WTC11 (cell line): ENCODE measurements at regions not wholly inside any gene's neighbourhood (a gene's known extent, or its start where the extent isn't known, plus 50 kb on each side); places are given as distances from the start of the nearest gene placed in this dataset.

Experiments
- ATAC-seq: fragments of 200-7000 bp; cut with Tn5 transposase; 2 replicates; pipeline ENCODE4 v1.10.0; 2021; ENCODE audit warnings: mild to moderate bottlenecking, moderate library complexity
- CTCF ChIA-PET: fragments of 300-600 bp; sonication (Branson Sonifier 250); formaldehyde crosslinking; loops from one replicate; lab custom pipeline; 2021; ENCODE audit warnings: antibody characterized with exemption; lab: Charles Lee
- POLR2A ChIA-PET: fragments of 350-600 bp; sonication (Branson Sonifier 250); formaldehyde crosslinking; loops from one replicate; lab custom pipeline; 2021; ENCODE audit warnings: antibody characterized with exemption; lab: Charles Lee
- DNase-seq: peaks from one replicate; pipeline ENCODE4 v3.0.0; 2021; ENCODE audit warnings: low spot score
- H3K27ac Mint-ChIP-seq: 2 replicates; pipeline ENCODE4 v1.8.0; 2021; ENCODE audit warnings: mixed read lengths
- H3K27me3 Mint-ChIP-seq: 2 replicates; pipeline ENCODE4 v1.8.0; 2021; ENCODE audit warnings: low read depth, mild to moderate bottlenecking, moderate library complexity, mixed read lengths
- H3K36me3 Mint-ChIP-seq: 2 replicates; pipeline ENCODE4 v1.8.0; 2021; ENCODE audit warnings: mixed read lengths
- H3K4me1 Mint-ChIP-seq: 2 replicates; pipeline ENCODE4 v1.8.0; 2022; ENCODE audit warnings: mixed read lengths
- H3K4me3 Mint-ChIP-seq: 2 replicates; pipeline ENCODE4 v1.8.0; 2021; ENCODE audit warnings: mild to moderate bottlenecking, moderate library complexity, mixed read lengths
- H3K9me3 Mint-ChIP-seq: 2 replicates; pipeline ENCODE4 v1.8.0; 2021; ENCODE audit warnings: mixed read lengths
- AFF4 ChIP-seq: sonication (generic); formaldehyde crosslinking; IDR thresholded peaks from 2 replicates; pipeline ENCODE4 v1.8.1; 2023; ENCODE audit warnings: mild to moderate bottlenecking, missing genetic modification reagents, borderline replicate concordance
- ARID4B ChIP-seq: sonication (generic); formaldehyde crosslinking; IDR thresholded peaks from 2 replicates; pipeline ENCODE4 v1.8.0; 2023; ENCODE audit warnings: missing genetic modification reagents, mild to moderate bottlenecking, borderline replicate concordance
- ATF3 ChIP-seq: sonication (generic); formaldehyde crosslinking; conservative IDR thresholded peaks from 2 replicates; pipeline ENCODE4 v1.8.1; 2022; ENCODE audit warnings: mild to moderate bottlenecking, missing genetic modification reagents
- E2F1 ChIP-seq: sonication (generic); formaldehyde crosslinking; IDR thresholded peaks from 2 replicates; pipeline ENCODE4 v1.8.0; 2022; ENCODE audit warnings: mild to moderate bottlenecking, missing genetic modification reagents
- EMX1 ChIP-seq: fragments of 250-450 bp; sonication (Bioruptor Pico); IDR thresholded peaks from 2 replicates; pipeline ENCODE4 v1.8.0; 2021; ENCODE audit warnings: mild to moderate bottlenecking
- ERG ChIP-seq: fragments of 250-450 bp; sonication (Bioruptor Pico); IDR thresholded peaks from 2 replicates; pipeline ENCODE4 v1.8.0; 2021; ENCODE audit warnings: mild to moderate bottlenecking
- ETV6 ChIP-seq: sonication (generic); formaldehyde crosslinking; IDR thresholded peaks from 2 replicates; pipeline ENCODE4 v1.8.1; 2022; ENCODE audit warnings: mild to moderate bottlenecking, missing genetic modification reagents
- JAZF1 ChIP-seq: fragments of 250-450 bp; sonication (Bioruptor Pico); IDR thresholded peaks from 2 replicates; pipeline ENCODE4 v1.9.0; 2021; ENCODE audit warnings: moderate library complexity, mild to moderate bottlenecking, inconsistent platforms
- NFE2L1 ChIP-seq: sonication (generic); formaldehyde crosslinking; IDR thresholded peaks from 2 replicates; pipeline ENCODE4 v1.8.1; 2023; ENCODE audit warnings: missing genetic modification reagents
- NFYB ChIP-seq: sonication (generic); formaldehyde crosslinking; conservative IDR thresholded peaks from 2 replicates; pipeline ENCODE4 v1.8.0; 2022; ENCODE audit warnings: low read depth, missing genetic modification reagents
- RELA ChIP-seq: sonication (generic); formaldehyde crosslinking; IDR thresholded peaks from 2 replicates; pipeline ENCODE4 v1.8.1; 2022; ENCODE audit warnings: missing genetic modification reagents, mild to moderate bottlenecking, borderline replicate concordance
- RORB ChIP-seq: fragments of 250-450 bp; sonication (Bioruptor Pico); IDR thresholded peaks from 2 replicates; pipeline ENCODE4 v1.9.0; 2021; ENCODE audit warnings: mild to moderate bottlenecking
- SMAD3 ChIP-seq: sonication (generic); formaldehyde crosslinking; IDR thresholded peaks from 2 replicates; pipeline ENCODE4 v1.8.0; 2022; ENCODE audit warnings: missing genetic modification reagents, mild to moderate bottlenecking, borderline replicate concordance
- SOX15 ChIP-seq: fragments of 250-450 bp; sonication (Bioruptor Pico); IDR thresholded peaks from 2 replicates; pipeline ENCODE4 v1.9.0; 2021; ENCODE audit warnings: mild to moderate bottlenecking
- TEAD1 ChIP-seq: sonication (generic); formaldehyde crosslinking; IDR thresholded peaks from 2 replicates; pipeline ENCODE4 v1.8.0; 2022; ENCODE audit warnings: mild to moderate bottlenecking, missing genetic modification reagents
- TP53 ChIP-seq: sonication (generic); formaldehyde crosslinking; IDR thresholded peaks from 2 replicates; pipeline ENCODE4 v1.8.1; 2023; ENCODE audit warnings: mild to moderate bottlenecking, missing genetic modification reagents
- ZNF281 ChIP-seq: sonication (generic); formaldehyde crosslinking; IDR thresholded peaks from 2 replicates; pipeline ENCODE4 v1.8.0; 2023; ENCODE audit warnings: mild to moderate bottlenecking, missing genetic modification reagents
- ZNF416 ChIP-seq: fragments of 250-450 bp; sonication (Bioruptor Pico); IDR thresholded peaks from 2 replicates; pipeline ENCODE4 v1.9.0; 2021; ENCODE audit warnings: mild to moderate bottlenecking, inconsistent platforms
- ZNF423 ChIP-seq: fragments of 250-450 bp; sonication (Bioruptor Pico); IDR thresholded peaks from 2 replicates; pipeline ENCODE4 v2.1.2; 2022; ENCODE audit warnings: mild to moderate bottlenecking, moderate library complexity

GRCh38 chr1:116309090-116309870 lies 63.8 kb upstream of the ATP1A1 start:
- Mint-ChIP-seq H3K27ac (peak overlapping the region; percentile 62; the same call in 1 of the 2 replicates), H3K27me3 (no peaks in the 10 kb centered on the region)
- DNase-seq, result no peak
- no peak for ATAC-seq
- TF ChIP-seq RORB (CRISPR knock-in tag) (no peak), AFF4 (CRISPR knock-in tag) (no peak), TEAD1 (CRISPR knock-in tag) (no peak), JAZF1 (no peak), ETV6 (CRISPR knock-in tag) (no peak), ARID4B (CRISPR knock-in tag) (no peak), SMAD3 (CRISPR knock-in tag) (no peak), ZNF416 (CRISPR knock-in tag) (no peak), NFYB (CRISPR knock-in tag) (no peak), E2F1 (no peak), EMX1 (no peak), TP53 (CRISPR knock-in tag) (no peak), RELA (no peak), ZNF423 (CRISPR knock-in tag) (no peak), ERG (CRISPR knock-in tag) (no peak), NFE2L1 (CRISPR knock-in tag) (no peak), ZNF281 (CRISPR knock-in tag) (no peak), ATF3 (CRISPR knock-in tag) (no peak), SOX15 (no peak)
- TF ChIP-seq, all 79 proteins: peak for 0
- ChIA-PET CTCF (interaction anchor here (1.0 kb wide), 1 partner anchor 176 kb away, joined by 3 read pairs; no protein-coding TSS in a partner anchor), POLR2A (no interaction called here)
- Mint-ChIP-seq H3K9me3 (peaks cover 4% of the 10 kb centered on the region; the same call in 1 of the 2 replicates), H3K4me3 (no peak overlapping the region), H3K4me1 (peaks cover 22% of the 10 kb centered on the region), H3K36me3 (no peaks in the 10 kb centered on the region)
